ENCODE measurements at regions not wholly inside any gene's neighbourhood (a gene's known extent, or its start where the extent isn't known, plus 50 kb on each side); places are given as distances from the start of the nearest gene placed in this dataset.

DNA sequence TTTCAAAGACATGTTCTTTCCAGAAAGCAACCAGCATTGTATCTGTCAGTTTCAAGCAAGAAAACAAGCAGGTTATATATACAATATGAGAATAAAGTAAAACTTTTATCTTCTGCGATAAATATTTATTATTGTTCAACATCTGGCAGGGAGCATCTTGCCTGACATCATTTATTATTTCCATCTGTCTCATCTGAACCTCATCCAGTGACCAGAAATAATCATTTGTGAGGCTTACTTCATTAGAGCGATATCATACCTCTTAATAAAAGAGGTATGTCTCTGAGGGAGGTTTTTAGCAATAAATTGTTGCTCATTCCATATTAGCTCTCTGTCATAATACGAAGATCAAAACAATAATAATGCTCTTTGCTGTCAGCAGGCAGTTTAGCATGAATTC lies 226.1 kb downstream of the CDC14C start:
- Histone ChIP-seq H3K36me3 (ENCODE audit: insufficient read depth in 1 of 2, low read depth in 1 of 2) (no peaks in the 10 kb centered on the region), H3K9me3 (no peaks in the 10 kb centered on the region), H3K27me3 (ENCODE audit: insufficient read depth in 3 of 3, low read length in 2 of 3) (no peaks in the 10 kb centered on the region), H3K4me3 (no peak overlapping the region), H3K4me1 (no peaks in the 10 kb centered on the region), H3K27ac (no peak overlapping the region)
- 65 to 73% (median 70%) methylated on average over 3 of the region's 3 CpGs for WGBS, 3 donors
- intact Hi-C loops (cut with DNase I): no loop called here
- TF ChIP-seq, protein P1, sequence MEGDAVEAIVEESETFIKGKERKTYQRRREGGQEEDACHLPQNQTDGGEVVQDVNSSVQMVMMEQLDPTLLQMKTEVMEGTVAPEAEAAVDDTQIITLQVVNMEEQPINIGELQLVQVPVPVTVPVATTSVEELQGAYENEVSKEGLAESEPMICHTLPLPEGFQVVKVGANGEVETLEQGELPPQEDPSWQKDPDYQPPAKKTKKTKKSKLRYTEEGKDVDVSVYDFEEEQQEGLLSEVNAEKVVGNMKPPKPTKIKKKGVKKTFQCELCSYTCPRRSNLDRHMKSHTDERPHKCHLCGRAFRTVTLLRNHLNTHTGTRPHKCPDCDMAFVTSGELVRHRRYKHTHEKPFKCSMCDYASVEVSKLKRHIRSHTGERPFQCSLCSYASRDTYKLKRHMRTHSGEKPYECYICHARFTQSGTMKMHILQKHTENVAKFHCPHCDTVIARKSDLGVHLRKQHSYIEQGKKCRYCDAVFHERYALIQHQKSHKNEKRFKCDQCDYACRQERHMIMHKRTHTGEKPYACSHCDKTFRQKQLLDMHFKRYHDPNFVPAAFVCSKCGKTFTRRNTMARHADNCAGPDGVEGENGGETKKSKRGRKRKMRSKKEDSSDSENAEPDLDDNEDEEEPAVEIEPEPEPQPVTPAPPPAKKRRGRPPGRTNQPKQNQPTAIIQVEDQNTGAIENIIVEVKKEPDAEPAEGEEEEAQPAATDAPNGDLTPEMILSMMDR (IDR thresholded peaks at IDR 0.05): no peak
- DNase-seq: no peak
- ATAC-seq: no peak

DNA sequence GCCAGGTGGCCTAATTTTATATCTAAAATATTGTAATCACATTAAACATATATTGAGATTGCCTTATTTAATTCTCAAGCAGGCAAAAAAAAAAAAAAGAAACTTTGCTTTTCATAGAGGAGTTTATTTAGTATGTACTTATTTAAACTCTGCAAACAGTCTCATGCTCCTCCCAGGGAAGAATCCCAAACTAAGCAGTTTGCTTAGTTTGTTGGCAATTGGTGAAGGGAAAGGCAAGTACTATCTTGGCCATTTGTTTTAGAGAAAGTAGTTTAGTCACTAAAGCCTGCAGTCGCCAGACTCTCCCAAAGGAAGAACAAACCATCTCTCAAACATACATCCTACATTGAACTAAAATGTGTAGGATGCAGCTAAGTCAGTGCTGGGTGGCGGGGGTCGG lies 226.8 kb downstream of the CDC14C start:
- no peak overlapping the region for H3K4me3 ChIP-seq
- intact Hi-C loops (cut with DNase I): no loop called here
- no peak overlapping the region for H3K27ac ChIP-seq
- no peaks in the 10 kb centered on the region for H3K36me3 ChIP-seq (ENCODE audit: insufficient read depth in 1 of 2, low read depth in 1 of 2)
- no peaks in the 10 kb centered on the region for H3K27me3 ChIP-seq (ENCODE audit: insufficient read depth in 3 of 3, low read length in 2 of 3)
- ATAC-seq (no peak), DNase-seq (no peak)
- no peaks in the 10 kb centered on the region for H3K9me3 ChIP-seq
- WGBS, 3 donors: 72 to 76% (median 76%) methylated on average over 3 of the region's 3 CpGs
- TF ChIP-seq, protein P1 (IDR thresholded peaks at IDR 0.05): no peak
- no peaks in the 10 kb centered on the region for H3K4me1 ChIP-seq

DNA sequence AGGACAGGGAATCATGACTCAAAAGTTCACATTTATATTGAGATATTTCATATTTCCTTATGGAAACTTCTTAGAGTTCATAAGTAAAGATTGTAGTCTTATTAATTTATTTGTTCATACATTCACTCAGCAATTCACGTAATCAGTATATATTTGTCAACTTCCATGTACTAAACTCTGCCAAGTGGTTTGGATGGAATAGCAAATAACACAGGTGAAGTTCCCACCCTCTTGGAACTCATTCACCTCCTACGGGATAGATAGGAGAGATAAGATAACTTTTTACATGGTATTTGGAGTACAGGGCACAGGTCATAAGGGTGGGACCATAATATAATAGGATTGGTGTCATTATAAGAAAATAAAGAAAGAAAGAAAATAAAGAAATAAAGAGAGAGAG lies 234.0 kb downstream of the CDC14C start:
- intact Hi-C loops (cut with DNase I): no loop called here
- Histone ChIP-seq H3K9me3 (no peaks in the 10 kb centered on the region), H3K4me3 (no peak overlapping the region), H3K4me1 (no peaks in the 10 kb centered on the region), H3K27ac (no peak overlapping the region), H3K36me3 (ENCODE audit: insufficient read depth in 1 of 2, low read depth in 1 of 2) (no peaks in the 10 kb centered on the region), H3K27me3 (ENCODE audit: insufficient read depth in 3 of 3, low read length in 2 of 3) (no peaks in the 10 kb centered on the region)
- DNase-seq (no peak), ATAC-seq (no peak)
- WGBS, 3 donors: 77 to 85% (median 79%) methylated on average over 2 of the region's 2 CpGs
- TF ChIP-seq, protein P1 (IDR thresholded peaks at IDR 0.05): no peak

DNA sequence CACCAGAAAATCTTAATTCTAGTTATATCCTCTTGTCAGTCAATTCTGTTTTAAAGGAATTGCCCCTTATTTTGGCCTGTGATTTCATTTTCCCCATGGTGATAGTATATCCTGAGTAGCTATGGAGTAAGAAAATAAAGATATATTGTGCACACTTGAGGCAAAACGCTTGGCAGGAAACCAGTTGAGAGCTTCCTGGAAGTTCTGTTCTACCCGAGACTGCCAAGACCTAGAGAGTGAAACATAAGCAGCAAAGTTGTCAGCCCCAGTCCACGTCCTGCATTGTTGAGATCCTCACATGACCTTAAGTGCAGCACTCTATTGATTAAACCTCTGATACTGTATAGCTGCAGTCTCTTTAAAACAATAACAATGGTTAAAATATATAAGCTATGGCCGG lies 235.2 kb downstream of the CDC14C start:
- TF ChIP-seq, protein P1 (IDR thresholded peaks at IDR 0.05): no peak
- Histone ChIP-seq H3K4me1 (no peaks in the 10 kb centered on the region), H3K27ac (no peak overlapping the region), H3K4me3 (no peak overlapping the region), H3K9me3 (no peaks in the 10 kb centered on the region), H3K36me3 (ENCODE audit: insufficient read depth in 1 of 2, low read depth in 1 of 2) (no peaks in the 10 kb centered on the region), H3K27me3 (ENCODE audit: insufficient read depth in 3 of 3, low read length in 2 of 3) (no peaks in the 10 kb centered on the region)
- DNase-seq (no peak), ATAC-seq (no peak)
- WGBS, 3 donors: 46 to 54% (median 50%) methylated on average over 4 of the region's 4 CpGs
- intact Hi-C loops (cut with DNase I): no loop called here

DNA sequence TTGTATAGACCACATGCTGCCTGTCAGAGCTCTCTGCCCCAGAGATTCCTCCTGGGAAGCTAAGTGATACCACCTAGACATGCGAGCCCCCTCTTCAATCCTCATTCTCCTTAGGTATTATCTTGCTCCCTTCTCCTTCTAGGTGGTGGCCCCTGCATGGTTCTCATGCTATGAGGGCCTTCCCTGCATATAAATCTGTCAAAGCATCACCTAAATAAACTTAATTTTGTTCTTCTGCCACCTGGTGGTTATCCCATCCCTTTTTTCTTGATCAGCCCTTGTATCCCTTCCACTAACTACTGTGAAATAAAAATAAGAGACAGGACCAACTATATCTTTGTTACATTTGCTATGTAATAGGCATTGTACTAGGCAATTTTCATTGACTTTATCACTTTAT lies 242.1 kb downstream of the CDC14C start:
- no peak for DNase-seq
- Histone ChIP-seq H3K36me3 (ENCODE audit: insufficient read depth in 1 of 2, low read depth in 1 of 2) (no peaks in the 10 kb centered on the region), H3K9me3 (no peaks in the 10 kb centered on the region), H3K27me3 (ENCODE audit: insufficient read depth in 3 of 3, low read length in 2 of 3) (no peaks in the 10 kb centered on the region), H3K27ac (no peak overlapping the region), H3K4me1 (no peaks in the 10 kb centered on the region), H3K4me3 (no peak overlapping the region)
- no peak for ATAC-seq
- intact Hi-C loops (cut with DNase I): no loop called here
- WGBS, 3 donors: 66 to 95% (median 73%) methylated on average over 1 of the region's 1 CpG
- TF ChIP-seq, protein P1 (IDR thresholded peaks at IDR 0.05): no peak

Measured in psoas muscle (tissue), 7 donors.